GM19043 (cell line): ENCODE measurements at regions not wholly inside any gene's neighbourhood (a gene's known extent, or its start where the extent isn't known, plus 50 kb on each side); places are given as distances from the start of the nearest gene placed in this dataset.

Source experiments
- ATAC-seq: cut with Tn5 transposase; IDR thresholded peaks from one replicate; pipeline ENCODE4 v1.9.1; 2021; ENCODE audit warnings: low read depth; ENCODE audit not compliant: unreplicated experiment

GRCh38 chr15:47364230-47365141 lies 352.8 kb upstream of the SEMA6D start:
- no peak for ATAC-seq

- no peak for ATAC-seq
Observed at GRCh38 chr15:47366884-47367283, 350.4 kb upstream of the SEMA6D start.

- ATAC-seq: no peak
Observed at GRCh38 chr15:47367726-47368390, 349.4 kb upstream of the SEMA6D start.

- ATAC-seq: no peak
Observed at GRCh38 chr15:47371939-47372338, 345.4 kb upstream of the SEMA6D start.

- no peak for ATAC-seq
Observed at GRCh38 chr15:47374222-47374621, 343.1 kb upstream of the SEMA6D start.

GRCh38 chr15:47376190-47376589 lies 341.1 kb upstream of the SEMA6D start:
- no peak for ATAC-seq

GRCh38 chr15:47377465-47377864 lies 339.8 kb upstream of the SEMA6D start:
- no peak for ATAC-seq

- ATAC-seq: no peak
Observed at GRCh38 chr15:47378527-47378926, 338.8 kb upstream of the SEMA6D start.

- no peak for ATAC-seq
Observed at GRCh38 chr15:47383102-47383501, 334.2 kb upstream of the SEMA6D start.

- no peak for ATAC-seq
Observed at GRCh38 chr15:47383801-47384200, 333.5 kb upstream of the SEMA6D start.

GRCh38 chr15:47384341-47384740 lies 333.0 kb upstream of the SEMA6D start:
- ATAC-seq: no peak

GRCh38 chr15:47384776-47385175 lies 332.5 kb upstream of the SEMA6D start:
- no peak for ATAC-seq

- no peak for ATAC-seq
Observed at GRCh38 chr15:47386459-47386858, 330.8 kb upstream of the SEMA6D start.

- ATAC-seq: no peak
Observed at GRCh38 chr15:47388299-47388698, 329.0 kb upstream of the SEMA6D start.

- ATAC-seq: no peak
Observed at GRCh38 chr15:47390208-47390765, 327.0 kb upstream of the SEMA6D start.

GRCh38 chr15:47394286-47394809 lies 323.0 kb upstream of the SEMA6D start:
- ATAC-seq: no peak

- no peak for ATAC-seq
Observed at GRCh38 chr15:47395076-47395475, 322.2 kb upstream of the SEMA6D start.

GRCh38 chr15:47397655-47398054 lies 319.6 kb upstream of the SEMA6D start:
- no peak for ATAC-seq

GRCh38 chr15:47398132-47398531 lies 319.2 kb upstream of the SEMA6D start:
- no peak for ATAC-seq

GRCh38 chr15:47398594-47398993 lies 318.7 kb upstream of the SEMA6D start:
- no peak for ATAC-seq

GRCh38 chr15:47399100-47399499 lies 318.2 kb upstream of the SEMA6D start:
- no peak for ATAC-seq
